Endothelial cell of umbilical vein (primary cell): ENCODE measurements at regions not wholly inside any gene's neighbourhood (a gene's known extent, or its start where the extent isn't known, plus 50 kb on each side); places are given as distances from the start of the nearest gene placed in this dataset.

Experiments
- EZH2 ChIP-seq: IDR thresholded peaks from 2 replicates; pipeline ENCODE4 v1.6.1; 2012; ENCODE audit warnings: borderline replicate concordance, low read depth, mild to moderate bottlenecking, moderate library complexity, low read length, inconsistent platforms; ENCODE audit not compliant: severe bottlenecking
- FOS ChIP-seq: IDR thresholded peaks from 2 replicates; pipeline ENCODE4 v1.6.1; 2011; ENCODE audit warnings: mild to moderate bottlenecking, low read length, moderate library complexity, borderline replicate concordance; ENCODE audit not compliant: insufficient read depth
- MYC ChIP-seq: IDR thresholded peaks from one replicate; pipeline ENCODE4 v1.6.1; 2011; ENCODE audit warnings: mild to moderate bottlenecking, low read depth, low read length
- POLR2AphosphoS5 ChIP-seq: IDR thresholded peaks from 2 replicates; pipeline ENCODE4 v1.6.1; 2012; ENCODE audit warnings: low read depth, mild to moderate bottlenecking, control low read depth, low read length, moderate library complexity; ENCODE audit not compliant: insufficient read depth
- TF ChIP-seq, protein P1 (sequence below), 2 donors: IDR thresholded peaks; 1 replicate in 1 of 2; 2 replicates in 1 of 2; pipeline ENCODE4 v1.5.1; 2011; ENCODE audit warnings: low read length in 2 of 2, mild to moderate bottlenecking in 2 of 2, moderate library complexity in 2 of 2, control low read depth in 1 of 2, inconsistent platforms in 1 of 2, low read depth in 1 of 2; ENCODE audit not compliant: insufficient read depth in 1 of 2; ENCODE audit errors: extremely low read depth in 1 of 2
- TF ChIP-seq, protein P2 (sequence below): IDR thresholded peaks from 2 replicates; pipeline ENCODE4 v1.6.1; 2011; ENCODE audit not compliant: insufficient read depth, insufficient read length

DNA sequence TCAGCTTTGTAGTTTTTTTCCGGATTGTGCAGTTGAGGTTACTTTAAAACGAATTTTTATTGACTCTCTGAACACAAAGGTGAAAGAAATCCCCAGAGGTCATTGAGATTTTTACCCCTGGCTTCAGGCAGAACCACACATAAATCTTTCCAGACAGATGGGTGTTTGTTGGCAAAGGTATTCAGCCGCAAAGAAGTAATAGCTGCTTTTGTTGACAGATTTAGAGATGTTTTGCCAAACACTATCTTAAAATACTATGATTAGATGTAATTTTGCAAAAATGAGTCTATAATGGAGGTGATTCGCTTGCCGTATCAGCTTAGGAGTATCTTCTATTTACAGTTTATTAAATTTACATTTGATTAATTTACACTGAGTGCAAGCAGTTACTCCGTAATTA lies 418.3 kb upstream of the CLINT1 start:
- no peak for TF ChIP-seq MYC
- TF ChIP-seq, protein P1, sequence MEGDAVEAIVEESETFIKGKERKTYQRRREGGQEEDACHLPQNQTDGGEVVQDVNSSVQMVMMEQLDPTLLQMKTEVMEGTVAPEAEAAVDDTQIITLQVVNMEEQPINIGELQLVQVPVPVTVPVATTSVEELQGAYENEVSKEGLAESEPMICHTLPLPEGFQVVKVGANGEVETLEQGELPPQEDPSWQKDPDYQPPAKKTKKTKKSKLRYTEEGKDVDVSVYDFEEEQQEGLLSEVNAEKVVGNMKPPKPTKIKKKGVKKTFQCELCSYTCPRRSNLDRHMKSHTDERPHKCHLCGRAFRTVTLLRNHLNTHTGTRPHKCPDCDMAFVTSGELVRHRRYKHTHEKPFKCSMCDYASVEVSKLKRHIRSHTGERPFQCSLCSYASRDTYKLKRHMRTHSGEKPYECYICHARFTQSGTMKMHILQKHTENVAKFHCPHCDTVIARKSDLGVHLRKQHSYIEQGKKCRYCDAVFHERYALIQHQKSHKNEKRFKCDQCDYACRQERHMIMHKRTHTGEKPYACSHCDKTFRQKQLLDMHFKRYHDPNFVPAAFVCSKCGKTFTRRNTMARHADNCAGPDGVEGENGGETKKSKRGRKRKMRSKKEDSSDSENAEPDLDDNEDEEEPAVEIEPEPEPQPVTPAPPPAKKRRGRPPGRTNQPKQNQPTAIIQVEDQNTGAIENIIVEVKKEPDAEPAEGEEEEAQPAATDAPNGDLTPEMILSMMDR (IDR thresholded peaks at IDR 0.05; ENCODE audit: extremely low read depth in 1 of 2, insufficient read depth in 1 of 2, low read depth in 1 of 2, low read length in 2 of 2): no peak
- TF ChIP-seq EZH2: no peak
- no peak for TF ChIP-seq FOS
- TF ChIP-seq POLR2AphosphoS5: no peak
- TF ChIP-seq, protein P2, sequence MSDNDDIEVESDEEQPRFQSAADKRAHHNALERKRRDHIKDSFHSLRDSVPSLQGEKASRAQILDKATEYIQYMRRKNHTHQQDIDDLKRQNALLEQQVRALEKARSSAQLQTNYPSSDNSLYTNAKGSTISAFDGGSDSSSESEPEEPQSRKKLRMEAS: no peak
